Small intestine (tissue), 7 donors: ENCODE measurements at regions not wholly inside any gene's neighbourhood (a gene's known extent, or its start where the extent isn't known, plus 50 kb on each side); places are given as distances from the start of the nearest gene placed in this dataset.
A peak's percentile ranks its signal among the peaks of the same experiment; 100 is the strongest.

ENCODE experiments used
- DNase-seq, 2 donors: peaks; one replicate each; pipeline versions ENCODE4 v3.0.0 to v3.0.0-alpha.2; 2013
- FAIRE-seq: peaks from 2 replicates; lab custom pipeline; 2012; peaks lifted over from hg19 to GRCh38; lab: Jason Lieb, UNC
- H3K27ac ChIP-seq, 3 donors: one replicate each; pipeline ENCODE4 v1.5.1; 2013; ENCODE audit warnings: low read length in 2 of 3, mild to moderate bottlenecking in 2 of 3, control low read depth in 1 of 3, inconsistent platforms in 1 of 3, low read depth in 1 of 3, moderate library complexity in 1 of 3
- H3K27me3 ChIP-seq, 3 donors: one replicate each; pipeline ENCODE4 v1.6.1; 2013; ENCODE audit warnings: low read length in 3 of 3, inconsistent platforms in 1 of 3; ENCODE audit not compliant: control insufficient read depth in 3 of 3, insufficient read depth in 3 of 3
- H3K36me3 ChIP-seq, 3 donors: one replicate each; pipeline ENCODE4 v1.6.1; 2013; ENCODE audit warnings: low read length in 3 of 3, inconsistent platforms in 1 of 3, low read depth in 1 of 3, mild to moderate bottlenecking in 1 of 3, moderate library complexity in 1 of 3; ENCODE audit not compliant: control insufficient read depth in 3 of 3, insufficient read depth in 2 of 3
- H3K4me1 ChIP-seq, 3 donors: one replicate each; pipeline ENCODE4 v1.6.1; 2013; ENCODE audit warnings: low read length in 2 of 3, inconsistent platforms in 1 of 3, low read depth in 1 of 3, mild to moderate bottlenecking in 1 of 3, moderate library complexity in 1 of 3; ENCODE audit not compliant: control insufficient read depth in 3 of 3, insufficient read depth in 2 of 3
- H3K4me3 ChIP-seq, 3 donors: one replicate each; pipeline ENCODE4 v1.5.1; 2013; ENCODE audit warnings: low read length in 3 of 3, control low read depth in 1 of 3, inconsistent platforms in 1 of 3, low read depth in 1 of 3, mild to moderate bottlenecking in 1 of 3, moderate library complexity in 1 of 3
- H3K9me3 ChIP-seq, 2 donors: one replicate each; pipeline ENCODE4 v1.6.1; 2013; ENCODE audit warnings: low read depth in 1 of 2, low read length in 1 of 2; ENCODE audit not compliant: control insufficient read depth in 2 of 2, insufficient read depth in 1 of 2
- WGBS, 3 donors: extraction: QIAGEN DNeasy Blood & Tissue Kit; methylation state at CpG; one replicate each; pipeline ENCODE4 v1.1.7; 2013; 5-methylcytosine and 5-hydroxymethylcytosine counted together
- donor health status: healthy with polysubstance abuse.
- donor health status: control.
- donor health status: control.
- donor health status: Bipolar disorder and iron deficiency.
- donor health status: healthy.

- DNase-seq = no peak
- H3K27me3 ChIP-seq = no peaks in the 10 kb centered on the region
- no peak overlapping the region for H3K27ac ChIP-seq
- peaks cover 2 to 6% (median 5%) of the 10 kb centered on the region in 3 donors for H3K4me1 ChIP-seq
- FAIRE-seq = no peak
- H3K4me3 ChIP-seq = no peak overlapping the region
- 77 to 86% (median 85%) methylated on average over 3 of the region's 3 CpGs for WGBS, 3 donors
- no peaks in the 10 kb centered on the region for H3K9me3 ChIP-seq
- H3K36me3 ChIP-seq = no peaks in the 10 kb centered on the region
Measured at GRCh38 chr20:40568200-40568599, 120.8 kb downstream of the MAFB start.

GRCh38 chr20:40565682-40566040 is 123.4 kb downstream of the MAFB start:
- no peak for FAIRE-seq
- H3K27me3 ChIP-seq = no peaks in the 10 kb centered on the region
- H3K27ac ChIP-seq = no peak overlapping the region
- H3K4me3 ChIP-seq = no peak overlapping the region
- no peaks in the 10 kb centered on the region for H3K36me3 ChIP-seq
- 74 to 87% (median 82%) methylated on average over 1 of the region's 1 CpG for WGBS, 3 donors
- H3K4me1 ChIP-seq = peaks cover 7 to 16% (median 7%) of the 10 kb centered on the region in 3 donors
- no peak for DNase-seq
- no peaks in the 10 kb centered on the region for H3K9me3 ChIP-seq

GRCh38 chr20:40565001-40565681 is 123.9 kb downstream of the MAFB start:
- H3K4me1 ChIP-seq = peaks cover 7 to 16% (median 7%) of the 10 kb centered on the region in 3 donors
- FAIRE-seq = no peak
- H3K4me3 ChIP-seq = no peak overlapping the region
- no peaks in the 10 kb centered on the region for H3K36me3 ChIP-seq
- no peaks in the 10 kb centered on the region for H3K27me3 ChIP-seq
- H3K9me3 ChIP-seq = no peaks in the 10 kb centered on the region
- H3K27ac ChIP-seq = no peak overlapping the region
- WGBS, 3 donors = 74 to 79% (median 76%) methylated on average over 6 of the region's 6 CpGs
- peak in 1 of 2 donors; percentile 80 for DNase-seq

GRCh38 chr20:40563296-40563950 is 125.6 kb downstream of the MAFB start:
- H3K4me1 ChIP-seq = peaks cover 7 to 16% (median 7%) of the 10 kb centered on the region in 3 donors
- FAIRE-seq = no peak

GRCh38 chr20:40562031-40562430 is 127.0 kb downstream of the MAFB start:
- 43 to 54% (median 51%) methylated on average over 2 of the region's 2 CpGs for WGBS, 3 donors
- Histone ChIP-seq H3K9me3 (no peaks in the 10 kb centered on the region), H3K27me3 (no peaks in the 10 kb centered on the region), H3K4me1 (peaks cover 7 to 16% (median 7%) of the 10 kb centered on the region in 3 donors), H3K36me3 (no peaks in the 10 kb centered on the region), H3K27ac (no peak overlapping the region), H3K4me3 (no peak overlapping the region)
- DNase-seq = peak in 1 of 2 donors; percentile 51
- FAIRE-seq = no peak

More at GRCh38 chr20:40563296-40563950, 125.6 kb downstream of the MAFB start:
- WGBS, 3 donors = 7 to 37% (median 28%) methylated on average over 8 of the region's 8 CpGs
- peak; percentile 92 to 98 for DNase-seq
- Histone ChIP-seq H3K27ac (peak overlapping the region; percentile 52 to 76 (median 56)), H3K9me3 (no peaks in the 10 kb centered on the region), H3K27me3 (no peaks in the 10 kb centered on the region), H3K36me3 (no peaks in the 10 kb centered on the region), H3K4me3 (no peak overlapping the region)

GRCh38 chr20:40561187-40561586 is 127.8 kb downstream of the MAFB start:
- no peak for FAIRE-seq
- 92 to 94% (median 93%) methylated on average over 3 of the region's 3 CpGs for WGBS, 3 donors

GRCh38 chr20:40558212-40558611 is 130.8 kb downstream of the MAFB start:
- Histone ChIP-seq H3K27me3 (no peaks in the 10 kb centered on the region), H3K9me3 (no peaks in the 10 kb centered on the region), H3K4me1 (peaks cover 2 to 11% (median 5%) of the 10 kb centered on the region in 3 donors), H3K27ac (no peak overlapping the region), H3K36me3 (no peaks in the 10 kb centered on the region), H3K4me3 (no peak overlapping the region)
- no peak for FAIRE-seq
- no peak for DNase-seq

More at GRCh38 chr20:40561187-40561586, 127.8 kb downstream of the MAFB start:
- Histone ChIP-seq H3K36me3 (no peaks in the 10 kb centered on the region), H3K4me3 (no peak overlapping the region), H3K27ac (no peak overlapping the region), H3K4me1 (peaks cover 7 to 16% (median 7%) of the 10 kb centered on the region in 3 donors), H3K27me3 (no peaks in the 10 kb centered on the region), H3K9me3 (no peaks in the 10 kb centered on the region)
- no peak for DNase-seq

- peak in 1 of 2 donors; percentile 64 for DNase-seq
- Histone ChIP-seq H3K4me1 (peaks cover 0 to 11% (median 3%) of the 10 kb centered on the region in 3 donors), H3K36me3 (no peaks in the 10 kb centered on the region), H3K27ac (peak overlapping the region in 1 of 3 donors; percentile 21), H3K9me3 (no peaks in the 10 kb centered on the region), H3K27me3 (peaks cover 0 to 2% (median 0%) of the 10 kb centered on the region in 3 donors), H3K4me3 (no peak overlapping the region)
- no peak for FAIRE-seq
- WGBS, 3 donors = 52 to 68% (median 55%) methylated on average over 1 of the region's 1 CpG
Measured at GRCh38 chr20:40551125-40551530, 137.9 kb downstream of the MAFB start.
